ENCODE measurements at regions not wholly inside any gene's neighbourhood (a gene's known extent, or its start where the extent isn't known, plus 50 kb on each side); places are given as distances from the start of the nearest gene placed in this dataset.

DNA sequence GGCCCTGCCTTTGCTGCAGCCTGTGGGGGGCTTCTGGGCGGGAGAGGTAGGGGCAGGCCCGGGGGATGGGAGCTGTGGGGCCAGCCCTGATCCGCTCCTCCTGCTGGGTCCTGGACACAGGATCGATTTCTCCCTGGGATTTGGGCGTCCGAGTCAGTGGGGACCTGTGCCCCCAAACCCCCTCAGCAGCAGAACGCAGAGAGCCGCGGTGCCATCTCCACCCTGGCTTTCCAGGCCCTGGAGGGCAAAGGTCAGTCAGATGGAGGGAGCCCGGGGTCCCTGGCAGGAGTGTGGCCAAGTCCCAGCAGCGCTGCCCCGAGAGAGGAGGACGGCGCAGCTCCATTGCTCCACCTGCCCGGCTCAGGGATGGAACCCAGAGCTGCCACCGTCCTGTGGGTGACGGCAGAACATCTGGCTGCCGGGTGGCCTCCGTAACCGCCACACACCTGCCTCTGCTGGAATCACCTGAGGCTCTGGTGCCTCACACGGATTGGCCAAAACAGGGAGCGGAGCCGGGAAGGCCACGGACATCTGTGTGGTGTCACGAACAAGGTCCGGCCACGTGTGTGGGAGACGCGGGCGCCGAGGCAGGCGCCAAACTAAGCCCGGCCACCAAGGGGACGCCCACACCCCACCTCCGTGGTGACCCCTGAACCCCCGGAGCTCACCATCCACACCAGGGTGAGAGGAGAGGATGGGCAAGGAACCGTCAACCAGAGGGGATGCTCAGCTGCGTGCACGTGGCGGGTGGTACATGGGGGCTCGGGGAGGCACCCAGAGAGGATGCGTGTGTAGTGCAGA lies 80.3 kb upstream of the FBRSL1 start:
- Histone ChIP-seq H3K27me3 (peaks cover 0 to 74% of the 10 kb centered on the region in 2 donors), H3K4me3 (no peak overlapping the region), H3K4me1 (peaks cover 0 to 7% (median 0%) of the 10 kb centered on the region in 4 donors), H3K9me3 (no peaks in the 10 kb centered on the region), H3K27ac (no peak overlapping the region), H3K36me3 (no peaks in the 10 kb centered on the region)
- intact Hi-C loops (cut with DNase I; ENCODE audit: low total_unique reads), result loop anchor here (5.0 kb wide), 2 partner anchors 203 to 257 kb away; partner anchors contain the start of gene LRCOL1
- no peak for TF ChIP-seq CTCF (IDR thresholded peaks at IDR 0.05)
- DNase-seq, result no peak

DNA sequence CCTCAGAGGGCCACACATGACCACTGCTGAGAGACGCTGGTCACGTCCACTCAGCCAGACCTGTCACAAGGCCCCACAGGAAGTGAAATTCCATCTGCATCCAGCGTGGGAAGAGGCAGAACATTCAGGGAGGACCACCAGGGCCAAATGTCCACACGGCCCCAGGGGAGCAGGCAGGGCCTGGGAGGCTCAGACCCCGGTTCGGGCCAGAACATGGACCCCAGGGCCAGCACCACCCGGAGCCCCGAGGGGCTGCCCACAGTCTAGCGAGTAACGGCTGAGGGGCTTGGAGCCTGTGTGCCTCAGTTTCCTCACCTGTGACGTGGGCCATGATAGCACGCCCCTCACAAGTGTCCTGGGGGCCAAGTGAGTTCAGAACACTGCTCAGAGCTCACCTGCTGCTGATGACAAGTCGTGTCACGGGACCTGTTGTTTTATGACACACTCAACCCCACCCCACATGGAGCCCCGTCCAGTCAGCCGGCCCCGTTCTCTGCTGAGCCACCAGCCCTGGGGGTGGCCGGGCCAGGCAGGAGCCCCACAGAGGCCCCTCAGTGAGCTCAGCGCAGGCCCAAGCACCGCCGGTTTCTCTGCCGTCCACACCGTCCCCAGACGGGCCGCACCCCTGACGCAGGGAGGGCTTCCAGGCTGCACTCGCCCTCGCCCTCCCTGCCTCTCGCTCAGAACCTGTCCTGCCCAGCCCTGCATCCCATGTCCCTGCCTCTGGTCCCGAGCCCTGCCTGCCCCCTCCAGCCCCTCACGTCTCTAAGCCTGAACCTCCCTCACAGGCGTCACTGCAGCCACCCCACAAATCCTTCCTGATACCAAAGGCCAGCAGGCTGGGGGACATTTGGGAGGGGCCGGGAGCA lies 79.5 kb upstream of the GALNT9 start:
- Histone ChIP-seq H3K27ac (no peak overlapping the region), H3K4me3 (no peak overlapping the region), H3K27me3 (peaks cover 0 to 74% of the 10 kb centered on the region in 2 donors), H3K4me1 (peaks cover 0 to 4% (median 0%) of the 10 kb centered on the region in 4 donors), H3K9me3 (no peaks in the 10 kb centered on the region), H3K36me3 (no peaks in the 10 kb centered on the region)
- no peak for TF ChIP-seq CTCF (IDR thresholded peaks at IDR 0.05)
- intact Hi-C loops (cut with DNase I; ENCODE audit: low total_unique reads), result no loop called here
- no peak for DNase-seq

- no peak for DNase-seq
- H3K9me3 ChIP-seq, result no peaks in the 10 kb centered on the region
- no peak overlapping the region for H3K27ac ChIP-seq
- no peak overlapping the region for H3K4me3 ChIP-seq
- no peak for TF ChIP-seq CTCF (IDR thresholded peaks at IDR 0.05)
- H3K36me3 ChIP-seq, result no peaks in the 10 kb centered on the region
- intact Hi-C loops (cut with DNase I; ENCODE audit: low total_unique reads), result no loop called here
- peaks cover 0 to 4% (median 0%) of the 10 kb centered on the region in 4 donors for H3K4me1 ChIP-seq
- peaks cover 0 to 81% of the 10 kb centered on the region in 2 donors for H3K27me3 ChIP-seq
Measured at GRCh38 chr12:132407992-132408391, 78.6 kb upstream of the GALNT9 start.

DNA sequence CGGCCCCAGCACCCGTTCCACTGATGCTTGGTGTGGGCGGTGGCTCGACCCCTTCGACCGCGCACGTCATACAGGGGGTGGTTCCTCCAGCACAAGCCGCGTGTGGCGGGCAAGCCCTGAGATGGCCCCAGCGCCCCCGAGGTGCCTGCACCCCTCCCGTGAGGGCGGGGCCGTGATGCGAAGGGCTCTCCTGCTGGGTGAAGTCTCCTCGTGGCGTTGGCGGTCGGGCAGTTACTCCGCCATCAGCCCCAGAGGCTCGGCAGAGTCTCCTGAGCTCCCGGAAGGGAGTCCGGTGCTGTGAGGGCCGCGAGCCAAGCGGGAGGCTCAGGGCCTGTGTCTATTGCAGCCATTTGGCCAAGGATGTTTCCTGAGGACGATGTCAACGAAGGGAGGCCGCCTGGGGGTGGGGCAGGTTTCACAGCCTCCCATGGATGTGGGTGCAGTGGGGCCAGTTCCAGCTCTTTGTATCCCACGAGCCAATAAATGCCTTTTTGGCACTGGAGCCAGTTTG lies 78.1 kb upstream of the GALNT9 start:
- DNase-seq, result no peak
- peaks cover 0 to 4% (median 0%) of the 10 kb centered on the region in 4 donors for H3K4me1 ChIP-seq
- no peak overlapping the region for H3K27ac ChIP-seq
- no peaks in the 10 kb centered on the region for H3K9me3 ChIP-seq
- peaks cover 0 to 85% of the 10 kb centered on the region in 2 donors for H3K27me3 ChIP-seq
- no peak overlapping the region for H3K4me3 ChIP-seq
- H3K36me3 ChIP-seq, result no peaks in the 10 kb centered on the region
- intact Hi-C loops (cut with DNase I; ENCODE audit: low total_unique reads), result no loop called here
- TF ChIP-seq CTCF (IDR thresholded peaks at IDR 0.05), result no peak

- intact Hi-C loops (cut with DNase I; ENCODE audit: low total_unique reads), result no loop called here
- TF ChIP-seq CTCF (IDR thresholded peaks at IDR 0.05), result no peak
- Histone ChIP-seq H3K4me3 (no peak overlapping the region), H3K4me1 (peaks cover 0 to 4% (median 0%) of the 10 kb centered on the region in 4 donors), H3K36me3 (no peaks in the 10 kb centered on the region), H3K27me3 (peaks cover 0 to 91% of the 10 kb centered on the region in 2 donors), H3K27ac (no peak overlapping the region), H3K9me3 (no peaks in the 10 kb centered on the region)
- DNase-seq, result no peak
Measured at GRCh38 chr12:132406493-132407450, 77.4 kb upstream of the GALNT9 start.
